Mononuclear cell (primary cell): ENCODE measurements at regions not wholly inside any gene's neighbourhood (a gene's known extent, or its start where the extent isn't known, plus 50 kb on each side); places are given as distances from the start of the nearest gene placed in this dataset.

Source experiments
- H3K27me3 ChIP-seq: 2 replicates; pipeline ENCODE4 v1.6.0; 2011; ENCODE audit warnings: low read length, control low read depth; ENCODE audit not compliant: insufficient read depth
- H3K4me1 ChIP-seq: 2 replicates; pipeline ENCODE4 v1.5.1; 2011; ENCODE audit warnings: mild to moderate bottlenecking, low read length, control low read depth; ENCODE audit not compliant: insufficient read depth
- H3K4me3 ChIP-seq: 2 replicates; pipeline ENCODE4 v1.5.1; 2011; ENCODE audit warnings: mild to moderate bottlenecking, low read length, moderate library complexity
- H3K9me3 ChIP-seq: 2 replicates; pipeline ENCODE4 v1.5.1; 2011; ENCODE audit warnings: low read depth, mild to moderate bottlenecking, control low read depth, low read length

GRCh38 chr17:71269201-71269600 lies 851.6 kb upstream of the SOX9 start:
- Histone ChIP-seq H3K9me3 (peaks cover 17% of the 10 kb centered on the region), H3K4me1 (no peaks in the 10 kb centered on the region), H3K4me3 (no peak overlapping the region), H3K27me3 (no peaks in the 10 kb centered on the region)

DNA sequence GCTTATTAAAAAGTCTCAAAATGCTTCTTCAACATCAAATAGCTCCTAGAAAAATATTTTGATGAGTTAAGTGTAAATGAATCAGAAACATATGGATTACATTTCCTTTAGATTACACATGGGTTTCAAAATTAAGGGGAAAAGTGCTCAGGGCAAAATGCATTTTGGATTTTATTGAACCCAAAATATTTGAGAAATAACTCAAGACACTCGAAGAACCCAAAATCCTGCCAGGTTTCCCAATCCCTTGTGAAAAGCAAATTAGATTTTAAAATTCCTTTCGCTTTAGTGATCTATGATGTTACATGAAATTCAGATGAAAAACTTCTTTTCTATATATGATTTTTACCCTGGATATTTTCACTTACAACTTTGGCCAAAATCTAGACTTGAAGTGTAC lies 847.4 kb upstream of the SOX9 start:
- Histone ChIP-seq H3K4me3 (no peak overlapping the region), H3K9me3 (peaks cover 10% of the 10 kb centered on the region), H3K4me1 (no peaks in the 10 kb centered on the region), H3K27me3 (no peaks in the 10 kb centered on the region)

GRCh38 chr17:71276079-71276478 lies 844.7 kb upstream of the SOX9 start:
- H3K27me3 ChIP-seq, result no peaks in the 10 kb centered on the region
- H3K9me3 ChIP-seq, result peaks cover 10% of the 10 kb centered on the region
- H3K4me3 ChIP-seq, result no peak overlapping the region
- H3K4me1 ChIP-seq, result no peaks in the 10 kb centered on the region

DNA sequence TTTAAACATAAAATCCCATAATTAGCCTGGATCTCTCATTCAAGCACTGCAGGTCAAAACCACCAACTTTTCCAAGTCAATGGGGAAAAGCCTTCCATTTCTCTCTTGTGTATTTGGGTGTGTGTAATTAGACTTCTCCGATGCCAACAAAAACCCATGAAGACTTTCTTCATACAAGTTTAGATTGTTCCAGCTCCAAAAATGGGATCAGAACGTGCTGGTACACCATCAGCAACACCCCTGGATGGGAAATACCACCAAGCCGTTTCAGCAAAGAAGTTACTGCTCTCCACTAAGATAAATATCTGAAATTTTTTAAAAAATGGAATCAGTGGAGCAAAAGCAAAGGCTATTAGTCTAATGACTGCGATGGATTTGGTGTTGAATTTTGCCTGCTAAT lies 837.3 kb upstream of the SOX9 start:
- H3K9me3 ChIP-seq, result peaks cover 5% of the 10 kb centered on the region
- H3K27me3 ChIP-seq, result no peaks in the 10 kb centered on the region
- no peaks in the 10 kb centered on the region for H3K4me1 ChIP-seq
- no peak overlapping the region for H3K4me3 ChIP-seq

- no peaks in the 10 kb centered on the region for H3K4me1 ChIP-seq
- H3K4me3 ChIP-seq, result no peak overlapping the region
- H3K9me3 ChIP-seq, result peaks cover 5% of the 10 kb centered on the region
- no peaks in the 10 kb centered on the region for H3K27me3 ChIP-seq
These were observed 836.6 kb upstream of the SOX9 start for GRCh38 chr17:71284032-71284755.

- H3K4me3 ChIP-seq, result no peak overlapping the region
- no peaks in the 10 kb centered on the region for H3K4me1 ChIP-seq
- H3K27me3 ChIP-seq, result no peaks in the 10 kb centered on the region
- no peaks in the 10 kb centered on the region for H3K9me3 ChIP-seq
These were observed 834.2 kb upstream of the SOX9 start for GRCh38 chr17:71286625-71287024.

GRCh38 chr17:71287071-71287823 lies 833.6 kb upstream of the SOX9 start:
- Histone ChIP-seq H3K4me1 (no peaks in the 10 kb centered on the region), H3K9me3 (no peaks in the 10 kb centered on the region), H3K27me3 (no peaks in the 10 kb centered on the region), H3K4me3 (no peak overlapping the region)

GRCh38 chr17:71292006-71292405 lies 828.8 kb upstream of the SOX9 start:
- no peaks in the 10 kb centered on the region for H3K4me1 ChIP-seq
- H3K27me3 ChIP-seq, result no peaks in the 10 kb centered on the region
- H3K9me3 ChIP-seq, result no peaks in the 10 kb centered on the region
- H3K4me3 ChIP-seq, result no peak overlapping the region

DNA sequence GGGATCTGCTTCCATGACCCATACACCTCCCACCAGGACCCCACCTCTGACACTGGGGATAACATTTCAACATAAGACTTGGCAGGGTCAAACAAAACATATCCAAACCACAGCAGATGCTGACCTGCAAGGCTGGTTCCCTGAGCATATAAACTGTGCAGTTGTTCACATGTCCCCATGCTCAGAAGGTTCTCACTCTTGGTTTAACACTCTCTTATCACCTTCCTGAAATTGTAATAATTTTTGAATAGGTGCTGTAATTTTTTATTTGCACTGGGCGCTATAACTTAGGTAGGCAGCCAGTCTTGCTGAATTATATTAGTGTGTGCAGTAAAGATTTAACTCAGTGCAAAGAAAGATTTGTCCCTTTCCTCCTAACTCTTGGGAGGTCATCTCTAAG lies 824.8 kb upstream of the SOX9 start:
- Histone ChIP-seq H3K9me3 (no peaks in the 10 kb centered on the region), H3K4me3 (no peak overlapping the region), H3K27me3 (no peaks in the 10 kb centered on the region)

GRCh38 chr17:71301063-71301462 lies 819.8 kb upstream of the SOX9 start:
- H3K27me3 ChIP-seq, result no peaks in the 10 kb centered on the region
- H3K4me3 ChIP-seq, result no peak overlapping the region
- no peaks in the 10 kb centered on the region for H3K4me1 ChIP-seq
- H3K9me3 ChIP-seq, result no peaks in the 10 kb centered on the region

More for the DNA sequence above, 824.8 kb upstream of the SOX9 start:
- no peaks in the 10 kb centered on the region for H3K4me1 ChIP-seq

DNA sequence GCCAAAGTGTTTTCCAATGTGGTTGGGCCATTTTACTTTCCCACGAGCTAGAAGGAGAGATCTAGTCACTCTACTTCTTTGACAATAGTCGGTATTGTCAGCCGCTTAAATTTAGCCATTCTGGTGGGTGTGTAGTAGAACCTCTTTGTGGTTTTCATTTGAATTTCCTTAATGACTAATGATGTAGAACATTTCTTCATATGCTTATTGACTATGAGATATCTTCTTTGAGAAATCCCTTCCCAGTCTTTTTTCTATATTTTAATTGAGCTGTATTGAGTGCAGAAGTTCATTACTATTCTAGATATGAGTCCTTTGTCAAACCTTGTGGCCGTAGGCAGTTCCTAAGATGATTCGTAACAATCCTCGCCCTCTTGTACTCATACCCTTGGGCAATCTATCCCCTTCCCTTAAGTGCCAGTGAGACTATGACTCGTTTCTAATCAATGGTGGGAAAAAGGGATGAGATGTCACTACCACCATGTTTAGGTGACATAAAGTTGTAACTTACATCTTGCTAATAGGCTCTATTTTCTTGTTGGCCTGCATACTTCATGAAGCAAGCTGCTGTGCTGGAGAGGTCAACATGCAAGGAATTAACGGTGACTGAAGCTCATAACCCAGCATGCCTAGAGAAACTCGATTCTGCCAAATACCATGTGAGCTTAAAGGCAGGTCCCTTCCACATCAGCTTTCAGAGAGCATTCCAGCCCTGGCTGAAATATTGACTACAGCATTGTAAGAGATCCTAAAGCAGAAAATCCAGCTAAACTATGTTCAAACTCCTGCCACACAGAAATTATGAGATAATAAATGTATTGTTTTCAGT lies 817.9 kb upstream of the SOX9 start:
- no peak overlapping the region for H3K4me3 ChIP-seq
- H3K9me3 ChIP-seq, result no peaks in the 10 kb centered on the region
- no peaks in the 10 kb centered on the region for H3K4me1 ChIP-seq
- no peaks in the 10 kb centered on the region for H3K27me3 ChIP-seq

- Histone ChIP-seq H3K9me3 (no peaks in the 10 kb centered on the region), H3K27me3 (no peaks in the 10 kb centered on the region), H3K4me3 (no peak overlapping the region), H3K4me1 (no peaks in the 10 kb centered on the region)
These were observed 816.2 kb upstream of the SOX9 start for GRCh38 chr17:71304498-71305158.

- Histone ChIP-seq H3K4me3 (no peak overlapping the region), H3K9me3 (no peaks in the 10 kb centered on the region), H3K27me3 (no peaks in the 10 kb centered on the region), H3K4me1 (no peaks in the 10 kb centered on the region)
These were observed 807.0 kb upstream of the SOX9 start for GRCh38 chr17:71313866-71314265.

- Histone ChIP-seq H3K9me3 (no peaks in the 10 kb centered on the region), H3K4me3 (no peak overlapping the region), H3K27me3 (no peaks in the 10 kb centered on the region), H3K4me1 (no peaks in the 10 kb centered on the region)
These were observed 805.3 kb upstream of the SOX9 start for GRCh38 chr17:71315568-71315967.
